Mesenchymal stem cell (in vitro differentiated cells and primary cell): ENCODE measurements at regions not wholly inside any gene's neighbourhood (a gene's known extent, or its start where the extent isn't known, plus 50 kb on each side); places are given as distances from the start of the nearest gene placed in this dataset.

Experiments
- DNase-seq: peaks from one replicate; pipeline ENCODE4 v3.0.0-alpha.2; 2013
- H2AFZ ChIP-seq: one replicate; pipeline ENCODE4 v1.6.1; 2013; ENCODE audit warnings: low read depth, mild to moderate bottlenecking, control low read depth, inconsistent platforms, low read length, moderate library complexity
- H2AK5ac ChIP-seq: 2 replicates; pipeline ENCODE4 v1.6.1; 2013; ENCODE audit warnings: low read length, moderate library complexity, mild to moderate bottlenecking, inconsistent platforms; ENCODE audit not compliant: severe bottlenecking
- H2BK120ac ChIP-seq: one replicate; pipeline ENCODE4 v1.6.1; 2013; ENCODE audit warnings: low read depth, mild to moderate bottlenecking, inconsistent platforms, low read length, moderate library complexity
- H2BK12ac ChIP-seq, 2 experiments: one replicate each; pipeline ENCODE4 v1.6.1; 2013; ENCODE audit warnings: inconsistent platforms in 2 of 2, low read length in 2 of 2, mild to moderate bottlenecking in 2 of 2, moderate library complexity in 2 of 2, control low read depth in 1 of 2
- H2BK15ac ChIP-seq: one replicate; pipeline ENCODE4 v1.6.1; 2013; ENCODE audit warnings: mild to moderate bottlenecking, low read depth, inconsistent platforms; ENCODE audit not compliant: poor library complexity, severe bottlenecking
- H2BK5ac ChIP-seq: 2 replicates; pipeline ENCODE4 v1.6.1; 2013; ENCODE audit warnings: low read depth, mild to moderate bottlenecking, low read length, control low read depth, inconsistent platforms; ENCODE audit not compliant: poor library complexity, severe bottlenecking
- H3K14ac ChIP-seq, 2 experiments: one replicate each; pipeline ENCODE4 v1.6.1; 2013; ENCODE audit warnings: inconsistent platforms in 2 of 2, low read length in 2 of 2, control low read depth in 1 of 2, mild to moderate bottlenecking in 1 of 2, moderate library complexity in 1 of 2
- H3K18ac ChIP-seq, 2 experiments: one replicate each; pipeline ENCODE4 v1.6.1; 2013; ENCODE audit warnings: inconsistent platforms in 2 of 2, low read length in 2 of 2, control low read depth in 1 of 2, low read depth in 1 of 2, mild to moderate bottlenecking in 1 of 2
- H3K23ac ChIP-seq, 2 experiments: one replicate each; pipeline ENCODE4 v1.6.1; 2013; ENCODE audit warnings: inconsistent platforms in 2 of 2, low read length in 2 of 2, mild to moderate bottlenecking in 2 of 2, moderate library complexity in 2 of 2, control low read depth in 1 of 2
- H3K27ac ChIP-seq: 2 replicates; pipeline ENCODE4 v1.5.1; 2013; ENCODE audit warnings: mild to moderate bottlenecking, moderate library complexity, low read length, control low read depth, inconsistent platforms; ENCODE audit not compliant: poor library complexity, severe bottlenecking
- H3K27me3 ChIP-seq, 2 experiments: 2 replicates each; pipeline versions ENCODE4 v1.6.1 to v1.7.0; 2013; ENCODE audit warnings: low read length in 2 of 2, mild to moderate bottlenecking in 2 of 2, moderate library complexity in 2 of 2, control low read depth in 1 of 2, inconsistent platforms in 1 of 2; ENCODE audit not compliant: control insufficient read depth in 1 of 2, insufficient read depth in 1 of 2
- H3K36me3 ChIP-seq, 2 experiments: 2 replicates each; pipeline versions ENCODE4 v1.6.1 to v1.7.0; 2013; ENCODE audit warnings: low read length in 2 of 2, control low read depth in 1 of 2, inconsistent platforms in 1 of 2, low read depth in 1 of 2, mild to moderate bottlenecking in 1 of 2; ENCODE audit not compliant: insufficient read depth in 2 of 2, control insufficient read depth in 1 of 2
- H3K4ac ChIP-seq, 2 experiments: one replicate each; pipeline ENCODE4 v1.6.1; 2013; ENCODE audit warnings: inconsistent platforms in 2 of 2, low read length in 2 of 2, mild to moderate bottlenecking in 2 of 2, moderate library complexity in 2 of 2, control low read depth in 1 of 2, low read depth in 1 of 2
- H3K4me1 ChIP-seq: 2 replicates; pipeline ENCODE4 v1.6.1; 2013; ENCODE audit warnings: low read depth, low read length, control low read depth; ENCODE audit not compliant: control insufficient read depth, insufficient read depth
- H3K4me2 ChIP-seq: 2 replicates; pipeline ENCODE4 v1.6.1; 2013; ENCODE audit warnings: low read length, mild to moderate bottlenecking, inconsistent platforms; ENCODE audit not compliant: poor library complexity, severe bottlenecking
- H3K4me3 ChIP-seq, 2 experiments: 2 replicates each; pipeline versions ENCODE4 v1.5.1 to v1.7.0; 2013; ENCODE audit warnings: low read length in 2 of 2, mild to moderate bottlenecking in 2 of 2, control low read depth in 1 of 2, low read depth in 1 of 2; ENCODE audit not compliant: insufficient read depth in 1 of 2
- H3K79me1 ChIP-seq: replicated peaks from 2 replicates; pipeline ENCODE4 v1.6.1; 2013; ENCODE audit warnings: mild to moderate bottlenecking, control low read depth, low read length, inconsistent platforms; ENCODE audit not compliant: poor library complexity, severe bottlenecking
- H3K9ac ChIP-seq: 2 replicates; pipeline ENCODE4 v1.7.0; 2013; ENCODE audit warnings: mild to moderate bottlenecking, low read length, moderate library complexity
- H3K9me3 ChIP-seq: 2 replicates; pipeline ENCODE4 v1.7.0; 2013; ENCODE audit warnings: mild to moderate bottlenecking, low read length; ENCODE audit not compliant: control insufficient read depth
- H4K8ac ChIP-seq: one replicate; pipeline ENCODE4 v1.6.1; 2013; ENCODE audit warnings: inconsistent platforms, mild to moderate bottlenecking, low read length, moderate library complexity
- H4K91ac ChIP-seq: one replicate; pipeline ENCODE4 v1.6.1; 2013; ENCODE audit warnings: mild to moderate bottlenecking, low read length, inconsistent platforms
- WGBS: methylation state at CpG from one replicate; pipeline ENCODE4 v1.1.7; 2013; ENCODE audit warnings: mixed read lengths; 5-methylcytosine and 5-hydroxymethylcytosine counted together

- WGBS = no CpG with 5 or more reads among the region's 2 CpGs
- H2AK5ac ChIP-seq = no peak overlapping the region
- H4K8ac ChIP-seq = no peak overlapping the region
These were observed 1084.9 kb downstream of the ADGRL3 start for GRCh38 chr4:62285026-62285425.

GRCh38 chr4:62279689-62280088 lies 1079.6 kb downstream of the ADGRL3 start:
- no peak overlapping the region for H3K4me2 ChIP-seq
- H2AK5ac ChIP-seq = no peak overlapping the region
- H2AFZ ChIP-seq = no peak overlapping the region
- no peak for DNase-seq
- H2BK120ac ChIP-seq = no peak overlapping the region
- H2BK15ac ChIP-seq = no peak overlapping the region
- no peak overlapping the region for H3K14ac ChIP-seq
- no peak overlapping the region for H3K9ac ChIP-seq
- no peak overlapping the region for H2BK5ac ChIP-seq
- no peak overlapping the region for H3K27ac ChIP-seq
- H3K4me3 ChIP-seq = no peak overlapping the region
- H3K9me3 ChIP-seq = peaks cover 11% of the 10 kb centered on the region
- no peak overlapping the region for H3K23ac ChIP-seq
- no peaks in the 10 kb centered on the region for H3K79me1 ChIP-seq
- no peaks in the 10 kb centered on the region for H3K4me1 ChIP-seq
- H3K36me3 ChIP-seq = no peaks in the 10 kb centered on the region
- H3K4ac ChIP-seq = no peak overlapping the region
- H3K18ac ChIP-seq = no peak overlapping the region
- H4K8ac ChIP-seq = no peak overlapping the region
- H4K91ac ChIP-seq = no peak overlapping the region
- H3K27me3 ChIP-seq = no peaks in the 10 kb centered on the region
- H2BK12ac ChIP-seq = no peak overlapping the region

More at GRCh38 chr4:62285026-62285425, 1084.9 kb downstream of the ADGRL3 start:
- Histone ChIP-seq H3K9me3 (no peaks in the 10 kb centered on the region), H3K4me2 (no peak overlapping the region), H2BK12ac (no peak overlapping the region), H4K91ac (no peak overlapping the region), H3K18ac (no peak overlapping the region), H3K27ac (no peak overlapping the region), H3K4me1 (no peaks in the 10 kb centered on the region), H3K23ac (no peak overlapping the region), H3K27me3 (no peaks in the 10 kb centered on the region), H2AFZ (no peak overlapping the region), H3K14ac (no peak overlapping the region), H3K36me3 (no peaks in the 10 kb centered on the region), H3K4me3 (no peak overlapping the region), H3K79me1 (no peaks in the 10 kb centered on the region), H2BK15ac (no peak overlapping the region), H3K9ac (no peak overlapping the region), H2BK120ac (no peak overlapping the region), H2BK5ac (no peak overlapping the region), H3K4ac (no peak overlapping the region)
- no peak for DNase-seq

GRCh38 chr4:62275470-62275869 lies 1075.3 kb downstream of the ADGRL3 start:
- Histone ChIP-seq H2AK5ac (no peak overlapping the region), H3K27ac (no peak overlapping the region), H3K4ac (no peak overlapping the region), H4K91ac (no peak overlapping the region), H3K4me2 (no peak overlapping the region), H4K8ac (no peak overlapping the region), H3K4me1 (no peaks in the 10 kb centered on the region), H3K9me3 (peaks cover 17% of the 10 kb centered on the region), H2BK120ac (no peak overlapping the region), H2BK12ac (no peak overlapping the region), H3K23ac (no peak overlapping the region), H3K27me3 (no peaks in the 10 kb centered on the region), H3K36me3 (no peaks in the 10 kb centered on the region), H3K79me1 (no peaks in the 10 kb centered on the region), H2BK15ac (no peak overlapping the region), H2AFZ (no peak overlapping the region), H3K9ac (no peak overlapping the region), H3K4me3 (no peak overlapping the region), H2BK5ac (no peak overlapping the region), H3K18ac (no peak overlapping the region), H3K14ac (no peak overlapping the region)
- no peak for DNase-seq

GRCh38 chr4:62274782-62275181 lies 1074.7 kb downstream of the ADGRL3 start:
- no peak overlapping the region for H2BK5ac ChIP-seq
- H2BK120ac ChIP-seq = no peak overlapping the region
- H3K79me1 ChIP-seq = no peaks in the 10 kb centered on the region
- H3K14ac ChIP-seq = no peak overlapping the region
- H4K8ac ChIP-seq = no peak overlapping the region
- no peak overlapping the region for H2BK15ac ChIP-seq
- H3K4me3 ChIP-seq = no peak overlapping the region
- no peak overlapping the region for H2AFZ ChIP-seq
- no peak overlapping the region for H3K18ac ChIP-seq
- no peaks in the 10 kb centered on the region for H3K27me3 ChIP-seq
- H2BK12ac ChIP-seq = no peak overlapping the region
- H2AK5ac ChIP-seq = no peak overlapping the region
- H3K23ac ChIP-seq = no peak overlapping the region
- H3K4ac ChIP-seq = no peak overlapping the region
- H4K91ac ChIP-seq = no peak overlapping the region
- H3K36me3 ChIP-seq = no peaks in the 10 kb centered on the region
- no peaks in the 10 kb centered on the region for H3K4me1 ChIP-seq
- 97% methylated on average over 1 of the region's 1 CpG for WGBS
- no peak for DNase-seq
- no peak overlapping the region for H3K4me2 ChIP-seq
- H3K9ac ChIP-seq = no peak overlapping the region
- peaks cover 17% of the 10 kb centered on the region for H3K9me3 ChIP-seq
- no peak overlapping the region for H3K27ac ChIP-seq
